ENCODE measurements at regions not wholly inside any gene's neighbourhood (a gene's known extent, or its start where the extent isn't known, plus 50 kb on each side); places are given as distances from the start of the nearest gene placed in this dataset.
"Not testable (repeated sequence)": the region's sequence is repeated elsewhere in the genome, so short reads cannot be mapped to it uniquely, and the experiment has no call there.

- no peak for DNase-seq (ENCODE audit: low read depth in 1 of 2, low spot score in 1 of 2)
These were observed 244.7 kb upstream of the WSB1 start for GRCh38 chr17:27049104-27049784.

- no peak for DNase-seq (ENCODE audit: low read depth in 1 of 2, low spot score in 1 of 2)
These were observed 228.3 kb upstream of the WSB1 start for GRCh38 chr17:27065588-27065987.

- DNase-seq (ENCODE audit: low read depth in 1 of 2, low spot score in 1 of 2): no peak
These were observed 227.6 kb upstream of the WSB1 start for GRCh38 chr17:27066315-27066714.

GRCh38 chr17:27069842-27070508 is 223.9 kb upstream of the WSB1 start:
- no peak for DNase-seq (ENCODE audit: low read depth in 1 of 2, low spot score in 1 of 2)

- DNase-seq (ENCODE audit: low read depth in 1 of 2, low spot score in 1 of 2): no peak
These were observed 223.1 kb upstream of the WSB1 start for GRCh38 chr17:27070836-27071235.

GRCh38 chr17:27072885-27073284 is 221.0 kb upstream of the WSB1 start:
- DNase-seq (ENCODE audit: low read depth in 1 of 2, low spot score in 1 of 2): no peak

- no peak for DNase-seq (ENCODE audit: low read depth in 1 of 2, low spot score in 1 of 2)
These were observed 217.1 kb upstream of the WSB1 start for GRCh38 chr17:27076814-27077213.

GRCh38 chr17:27078296-27078695 is 215.6 kb upstream of the WSB1 start:
- DNase-seq (ENCODE audit: low read depth in 1 of 2, low spot score in 1 of 2): no peak

- no peak for DNase-seq (ENCODE audit: low read depth in 1 of 2, low spot score in 1 of 2)
These were observed 214.3 kb upstream of the WSB1 start for GRCh38 chr17:27079660-27080059.

GRCh38 chr17:27081002-27081638 is 212.8 kb upstream of the WSB1 start:
- DNase-seq (ENCODE audit: low read depth in 1 of 2, low spot score in 1 of 2): no peak

- no peak for DNase-seq (ENCODE audit: low read depth in 1 of 2, low spot score in 1 of 2)
These were observed 211.7 kb upstream of the WSB1 start for GRCh38 chr17:27082023-27082774.

GRCh38 chr17:27082775-27083154 is 211.1 kb upstream of the WSB1 start:
- no peak for DNase-seq (ENCODE audit: low read depth in 1 of 2, low spot score in 1 of 2)

- no peak for DNase-seq (ENCODE audit: low read depth in 1 of 2, low spot score in 1 of 2)
These were observed 210.3 kb upstream of the WSB1 start for GRCh38 chr17:27083408-27084185.

GRCh38 chr17:27085517-27085916 is 208.4 kb upstream of the WSB1 start:
- no peak for DNase-seq (ENCODE audit: low read depth in 1 of 2, low spot score in 1 of 2)

GRCh38 chr17:27086526-27086925 is 207.4 kb upstream of the WSB1 start:
- DNase-seq (ENCODE audit: low read depth in 1 of 2, low spot score in 1 of 2): no peak

- DNase-seq (ENCODE audit: low read depth in 1 of 2, low spot score in 1 of 2): no peak
These were observed 205.8 kb upstream of the WSB1 start for GRCh38 chr17:27087935-27088766.

- DNase-seq (ENCODE audit: low read depth in 1 of 2, low spot score in 1 of 2): no peak
These were observed 205.2 kb upstream of the WSB1 start for GRCh38 chr17:27088767-27089078.

GRCh38 chr17:27089079-27089928 is 204.6 kb upstream of the WSB1 start:
- not testable (repeated sequence) for DNase-seq (ENCODE audit: low read depth in 1 of 2, low spot score in 1 of 2)

- DNase-seq (ENCODE audit: low read depth in 1 of 2, low spot score in 1 of 2): no peak
These were observed 204.0 kb upstream of the WSB1 start for GRCh38 chr17:27089929-27090247.

Data from activated T-helper 1 cell treated with anti-CD3 and anti-CD28 coated beads, Interleukin-2, amount 50 U/mL, for 16 hours (primary cell).